GM19099 (cell line): ENCODE measurements at regions not wholly inside any gene's neighbourhood (a gene's known extent, or its start where the extent isn't known, plus 50 kb on each side); places are given as distances from the start of the nearest gene placed in this dataset.

Source experiments
- POLR2A ChIP-seq: IDR thresholded peaks from 3 replicates; pipeline ENCODE4 v1.6.1; 2011; ENCODE audit warnings: low read depth; ENCODE audit not compliant: insufficient read length; ENCODE audit errors: extremely low read depth

DNA sequence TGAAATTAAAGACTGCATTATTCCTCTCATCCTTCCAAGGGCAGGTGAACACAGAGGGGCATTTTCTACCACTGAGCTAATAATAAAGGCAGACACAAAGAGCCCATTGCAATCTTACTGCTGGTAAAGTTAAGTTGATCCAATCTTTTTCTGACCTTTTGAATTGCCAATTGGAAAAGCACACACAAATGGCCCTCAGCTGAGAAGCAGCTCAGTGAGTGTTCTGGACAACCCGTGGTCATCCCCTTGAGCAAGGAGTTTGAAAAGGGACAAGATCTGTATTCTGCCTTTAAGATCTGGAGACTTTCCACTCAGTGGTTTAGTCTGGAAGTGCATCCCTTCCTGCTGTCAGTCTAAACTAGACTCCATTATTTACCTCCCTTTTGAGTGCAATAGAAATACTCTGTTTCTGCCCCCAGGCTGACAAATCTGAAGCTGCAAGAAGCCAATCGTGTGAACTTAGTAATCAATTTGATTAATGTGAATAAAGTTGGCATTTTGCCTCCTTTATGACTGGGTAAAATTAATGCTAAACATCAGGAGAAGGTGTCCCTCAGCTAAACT, 835.7 kb downstream of the MAT2B start:
- no peak for TF ChIP-seq POLR2A

GRCh38 chr5:164345173-164345849, 839.9 kb downstream of the MAT2B start:
- no peak for TF ChIP-seq POLR2A

- TF ChIP-seq POLR2A: no peak
These were observed 840.4 kb downstream of the MAT2B start for GRCh38 chr5:164345853-164346252.

- no peak for TF ChIP-seq POLR2A
These were observed 841.6 kb downstream of the MAT2B start for GRCh38 chr5:164346785-164347630.

- no peak for TF ChIP-seq POLR2A
These were observed 844.8 kb downstream of the MAT2B start for GRCh38 chr5:164350236-164350635.

DNA sequence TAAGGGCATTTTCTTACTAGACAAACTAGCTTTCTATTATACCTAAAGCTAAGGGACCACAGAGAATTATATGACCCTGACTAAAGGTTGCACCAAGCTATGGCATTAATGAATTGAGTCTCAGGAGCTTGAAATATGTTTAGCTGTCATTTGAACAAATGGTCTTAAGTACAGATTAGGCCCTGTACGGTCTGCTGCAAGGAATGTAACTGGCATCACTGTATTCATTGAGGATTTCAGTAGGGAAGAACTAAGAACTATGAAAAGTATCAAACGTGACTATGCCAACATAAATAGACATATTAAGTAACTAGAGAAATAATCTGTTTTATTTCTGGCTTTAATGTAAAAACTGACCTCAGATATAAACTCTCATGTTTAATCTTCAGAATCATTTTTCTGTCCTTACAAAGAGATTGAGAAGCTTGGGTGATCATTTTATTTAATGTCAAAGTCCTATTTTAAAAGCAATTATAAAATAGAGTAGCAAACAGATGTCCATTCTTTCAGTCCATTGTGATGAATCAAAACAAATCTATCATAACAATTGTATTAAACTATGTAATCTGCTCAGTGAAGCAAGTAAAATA, 845.9 kb downstream of the MAT2B start:
- TF ChIP-seq POLR2A: no peak

- no peak for TF ChIP-seq POLR2A
These were observed 847.3 kb downstream of the MAT2B start for GRCh38 chr5:164352695-164353094.

- no peak for TF ChIP-seq POLR2A
These were observed 847.7 kb downstream of the MAT2B start for GRCh38 chr5:164353155-164353554.

DNA sequence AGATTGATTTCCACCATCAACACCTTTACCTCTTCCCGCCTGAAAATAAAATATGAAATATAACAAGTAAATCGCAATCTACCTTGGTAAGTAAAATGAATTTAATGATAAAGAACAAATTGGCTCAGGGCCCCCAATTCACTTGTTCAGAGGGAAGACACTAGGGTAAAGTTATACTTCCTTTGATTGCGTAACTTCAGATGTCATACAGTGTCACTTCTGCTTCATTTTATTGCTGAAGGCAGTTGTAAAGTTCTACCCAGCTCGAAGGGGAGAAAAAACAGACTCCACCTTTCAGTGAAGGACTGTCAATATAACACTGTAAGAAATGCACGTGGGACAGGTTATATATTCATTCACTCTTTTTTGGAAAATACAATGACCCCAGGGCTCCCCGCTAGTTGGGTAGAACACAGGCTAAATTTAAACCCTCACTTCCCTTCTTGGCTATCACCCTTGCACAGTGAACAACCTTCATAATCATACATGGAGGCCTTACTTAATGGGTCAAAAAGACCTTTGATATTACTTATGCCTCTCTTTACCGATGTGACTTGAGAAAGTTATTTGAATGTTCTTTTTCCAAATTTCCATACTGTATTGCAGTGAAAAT, 848.8 kb downstream of the MAT2B start:
- TF ChIP-seq POLR2A: no peak

- no peak for TF ChIP-seq POLR2A
These were observed 849.9 kb downstream of the MAT2B start for GRCh38 chr5:164355267-164355830.

GRCh38 chr5:164356790-164357189, 851.4 kb downstream of the MAT2B start:
- TF ChIP-seq POLR2A: no peak

DNA sequence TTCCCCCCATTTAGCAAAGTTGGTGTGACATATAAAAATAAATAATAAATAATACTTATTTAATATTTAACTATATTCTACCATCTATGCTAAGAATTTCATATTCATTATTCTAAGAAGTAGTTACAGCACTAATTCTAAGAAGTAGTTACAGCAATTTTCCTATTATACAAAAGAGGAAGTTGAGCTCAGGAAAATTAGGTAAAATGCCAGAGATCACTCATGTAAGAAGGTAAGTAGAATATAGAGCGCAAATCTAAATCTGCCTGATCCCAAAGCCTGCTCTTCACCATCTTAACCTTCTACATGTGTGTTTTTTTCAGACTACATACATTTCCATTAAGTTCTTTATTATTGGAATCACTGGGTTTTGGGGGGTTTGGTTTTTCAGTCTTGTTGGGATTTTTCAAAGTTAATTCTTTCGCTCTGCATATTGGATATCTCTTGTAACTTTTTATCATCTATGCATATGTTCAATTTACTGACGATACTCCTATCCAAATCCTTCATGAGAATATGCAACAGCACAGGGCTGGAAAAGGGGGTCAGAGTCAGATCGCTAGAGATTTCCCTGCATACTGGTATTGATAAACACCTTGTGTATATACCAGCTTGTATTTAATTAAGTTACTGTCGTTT, 852.1 kb downstream of the MAT2B start:
- TF ChIP-seq POLR2A: no peak

DNA sequence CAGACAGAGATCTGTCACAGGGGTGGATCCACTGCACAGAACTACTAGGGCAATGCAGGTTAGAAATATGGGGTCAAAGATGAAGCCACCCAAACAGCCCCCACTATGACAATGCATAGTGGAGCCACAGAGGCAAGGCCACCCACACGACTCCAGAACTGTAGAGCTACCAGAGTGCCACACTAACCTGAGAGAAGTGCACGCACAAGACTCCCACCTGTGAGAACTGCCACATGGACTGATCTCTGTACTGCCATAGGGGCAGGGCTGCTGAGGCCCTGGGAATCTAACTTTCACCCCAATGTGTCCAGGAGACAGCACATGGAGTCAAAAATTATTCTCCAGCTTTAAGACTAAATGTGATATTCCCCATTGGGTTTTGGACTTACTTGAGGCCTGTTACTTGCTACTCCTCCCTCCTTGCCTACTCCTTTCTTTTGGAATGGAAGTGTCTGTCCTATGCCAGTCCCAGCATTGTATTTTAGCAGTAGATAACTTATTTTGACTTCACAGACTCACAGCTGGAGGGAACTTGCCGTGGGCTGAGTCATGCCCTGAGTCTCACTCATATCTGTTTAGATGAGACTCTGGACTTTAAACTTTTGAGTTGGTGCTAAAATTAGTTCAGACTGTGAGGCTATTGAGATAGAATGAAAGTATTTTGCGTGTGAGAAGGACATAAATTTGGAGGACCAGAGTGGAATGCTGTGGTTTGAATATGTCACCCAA, 853.3 kb downstream of the MAT2B start:
- no peak for TF ChIP-seq POLR2A
